ENCODE measurements at regions not wholly inside any gene's neighbourhood (a gene's known extent, or its start where the extent isn't known, plus 50 kb on each side); places are given as distances from the start of the nearest gene placed in this dataset.

- Histone ChIP-seq H3K4me1 (ENCODE audit: insufficient read depth, low read length, poor library complexity, severe bottlenecking) (no peaks in the 10 kb centered on the region), H3K4me3 (ENCODE audit: low read depth, low read length, poor library complexity, severe bottlenecking) (no peak overlapping the region), H3K27me3 (replicated peaks; ENCODE audit: insufficient read depth, low read depth, low read length, poor library complexity) (no peaks in the 10 kb centered on the region), H3K9me3 (ENCODE audit: low read depth, low read length, poor library complexity, severe bottlenecking) (no peaks in the 10 kb centered on the region), H3K27ac (ENCODE audit: low read depth, low read length, poor library complexity, severe bottlenecking) (no peak overlapping the region), H3K36me3 (ENCODE audit: insufficient read depth, low read length, poor library complexity, severe bottlenecking) (no peaks in the 10 kb centered on the region)
- no peak for DNase-seq (ENCODE audit: low spot score)
- TF ChIP-seq CTCF (conservative IDR thresholded peaks at IDR 0.05; ENCODE audit: low read depth, low read length) (no peak), EZH2 (IDR thresholded peaks at IDR 0.05; ENCODE audit: borderline replicate concordance, low read depth, low read length, poor library complexity, severe bottlenecking) (no peak)
- BruUV-seq (replicated peaks): no TSS peak
- POLR2A ChIA-PET (ENCODE audit: low non-redundant PET): no interaction called here
- CTCF ChIA-PET: no interaction called here
- intact Hi-C loops (cut with micrococcal nuclease; ENCODE audit: unreplicated experiment): loop anchor here (10.0 kb wide), 2 partner anchors 518 to 688 kb away; no protein-coding TSS in a partner anchor
Observed at GRCh38 chr2:35976611-35977010, 379.0 kb upstream of the CRIM1 start.

DNA sequence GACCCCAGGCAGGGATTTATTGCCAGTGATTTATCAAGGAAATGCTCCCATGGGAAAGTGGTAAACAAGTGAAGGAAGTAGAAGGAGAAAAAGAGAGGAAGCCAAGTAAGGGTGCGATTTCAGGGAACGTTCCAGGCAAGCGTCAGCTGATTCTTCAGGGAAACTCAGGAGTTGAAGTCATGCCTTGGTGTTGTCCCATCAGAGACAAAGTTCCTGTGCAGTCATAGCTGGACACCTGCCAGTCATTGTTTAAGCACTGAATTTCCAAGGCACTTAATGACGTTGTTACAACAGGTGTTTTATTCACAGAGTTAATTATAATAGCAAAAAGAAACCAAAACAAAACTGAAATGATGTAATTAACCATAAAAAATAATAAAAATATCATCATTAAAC is 381.8 kb upstream of the CRIM1 start:
- DNase-seq (ENCODE audit: low spot score): no peak
- no peak overlapping the region for H3K4me3 ChIP-seq (ENCODE audit: low read depth, low read length, poor library complexity, severe bottlenecking)
- H3K27ac ChIP-seq (ENCODE audit: low read depth, low read length, poor library complexity, severe bottlenecking): no peak overlapping the region
- POLR2A ChIA-PET (ENCODE audit: low non-redundant PET): no interaction called here
- CTCF ChIA-PET: no interaction called here
- no peaks in the 10 kb centered on the region for H3K27me3 ChIP-seq (replicated peaks; ENCODE audit: insufficient read depth, low read depth, low read length, poor library complexity)
- BruUV-seq (replicated peaks): no TSS peak
- intact Hi-C loops (cut with micrococcal nuclease; ENCODE audit: unreplicated experiment): loop anchor here (5.0 to 10.0 kb wide), 3 partner anchors 349 to 691 kb away; no protein-coding TSS in a partner anchor
- no peaks in the 10 kb centered on the region for H3K9me3 ChIP-seq (ENCODE audit: low read depth, low read length, poor library complexity, severe bottlenecking)
- no peaks in the 10 kb centered on the region for H3K36me3 ChIP-seq (ENCODE audit: insufficient read depth, low read length, poor library complexity, severe bottlenecking)
- no peaks in the 10 kb centered on the region for H3K4me1 ChIP-seq (ENCODE audit: insufficient read depth, low read length, poor library complexity, severe bottlenecking)
- TF ChIP-seq EZH2 (IDR thresholded peaks at IDR 0.05; ENCODE audit: borderline replicate concordance, low read depth, low read length, poor library complexity, severe bottlenecking): no peak

GRCh38 chr2:35973132-35973736 is 382.3 kb upstream of the CRIM1 start:
- Histone ChIP-seq H3K27ac (ENCODE audit: low read depth, low read length, poor library complexity, severe bottlenecking) (no peak overlapping the region), H3K27me3 (replicated peaks; ENCODE audit: insufficient read depth, low read depth, low read length, poor library complexity) (no peaks in the 10 kb centered on the region), H3K9me3 (ENCODE audit: low read depth, low read length, poor library complexity, severe bottlenecking) (no peaks in the 10 kb centered on the region), H3K4me1 (ENCODE audit: insufficient read depth, low read length, poor library complexity, severe bottlenecking) (no peaks in the 10 kb centered on the region), H3K4me3 (ENCODE audit: low read depth, low read length, poor library complexity, severe bottlenecking) (no peak overlapping the region), H3K36me3 (ENCODE audit: insufficient read depth, low read length, poor library complexity, severe bottlenecking) (no peaks in the 10 kb centered on the region)
- POLR2A ChIA-PET (ENCODE audit: low non-redundant PET): no interaction called here
- TF ChIP-seq EZH2 (IDR thresholded peaks at IDR 0.05; ENCODE audit: borderline replicate concordance, low read depth, low read length, poor library complexity, severe bottlenecking) (no peak), CTCF (conservative IDR thresholded peaks at IDR 0.05; ENCODE audit: low read depth, low read length) (peak; percentile 72)
- no TSS peak for BruUV-seq (replicated peaks)
- peak; percentile 56 for DNase-seq (ENCODE audit: low spot score)
- intact Hi-C loops (cut with micrococcal nuclease; ENCODE audit: unreplicated experiment): loop anchor here (5.0 to 10.0 kb wide), 3 partner anchors 349 to 692 kb away; no protein-coding TSS in a partner anchor
- CTCF ChIA-PET: no interaction called here

GRCh38 chr2:35963824-35964223 is 391.8 kb upstream of the CRIM1 start:
- no peaks in the 10 kb centered on the region for H3K9me3 ChIP-seq (ENCODE audit: low read depth, low read length, poor library complexity, severe bottlenecking)
- ChIA-PET CTCF (no interaction called here), POLR2A (ENCODE audit: low non-redundant PET) (no interaction called here)
- peak; percentile 26 for DNase-seq (ENCODE audit: low spot score)
- H3K36me3 ChIP-seq (ENCODE audit: insufficient read depth, low read length, poor library complexity, severe bottlenecking): no peaks in the 10 kb centered on the region
- no peak overlapping the region for H3K27ac ChIP-seq (ENCODE audit: low read depth, low read length, poor library complexity, severe bottlenecking)
- no peak overlapping the region for H3K4me3 ChIP-seq (ENCODE audit: low read depth, low read length, poor library complexity, severe bottlenecking)
- TF ChIP-seq CTCF (conservative IDR thresholded peaks at IDR 0.05; ENCODE audit: low read depth, low read length) (no peak), EZH2 (IDR thresholded peaks at IDR 0.05; ENCODE audit: borderline replicate concordance, low read depth, low read length, poor library complexity, severe bottlenecking) (no peak)
- peaks cover 11% of the 10 kb centered on the region for H3K4me1 ChIP-seq (ENCODE audit: insufficient read depth, low read length, poor library complexity, severe bottlenecking)
- no peaks in the 10 kb centered on the region for H3K27me3 ChIP-seq (replicated peaks; ENCODE audit: insufficient read depth, low read depth, low read length, poor library complexity)
- intact Hi-C loops (cut with micrococcal nuclease; ENCODE audit: unreplicated experiment): no loop called here
- no TSS peak for BruUV-seq (replicated peaks)
